GM12865 (cell line): ENCODE measurements at regions not wholly inside any gene's neighbourhood (a gene's known extent, or its start where the extent isn't known, plus 50 kb on each side); places are given as distances from the start of the nearest gene placed in this dataset.
A peak's percentile ranks its signal among the peaks of the same experiment; 100 is the strongest.

ENCODE experiments used
- DNase-seq: peaks from one replicate; pipeline ENCODE4 v3.0.0; 2010; ENCODE audit warnings: low read depth
- H3K4me3 ChIP-seq: 2 replicates; pipeline ENCODE4 v1.5.1; 2011; ENCODE audit warnings: mild to moderate bottlenecking, low read depth, low read length, control low read depth
- CTCF ChIP-seq: IDR thresholded peaks from 2 replicates; pipeline ENCODE4 v1.5.1; 2011; ENCODE audit warnings: low read length, control low read depth, low read depth, inconsistent platforms; ENCODE audit not compliant: insufficient read depth; ENCODE audit errors: missing control alignments

GRCh38 chrX:13258052-13258444, 61.8 kb downstream of the ATXN3L start:
- TF ChIP-seq CTCF, result no peak
- H3K4me3 ChIP-seq, result no peak overlapping the region
- DNase-seq, result peak; percentile 62

- no peak overlapping the region; the same call in 1 of the 2 replicates for H3K4me3 ChIP-seq
- DNase-seq, result peak; percentile 82
- no peak for TF ChIP-seq CTCF
Observed at GRCh38 chrX:13257223-13258051, 62.4 kb downstream of the ATXN3L start.

GRCh38 chrX:13256603-13257002, 63.2 kb downstream of the ATXN3L start:
- H3K4me3 ChIP-seq, result no peak overlapping the region
- peak; percentile 52 for DNase-seq
- no peak for TF ChIP-seq CTCF

GRCh38 chrX:13254870-13255269, 65.0 kb downstream of the ATXN3L start:
- H3K4me3 ChIP-seq, result no peak overlapping the region
- peak; percentile 12 for DNase-seq
- no peak for TF ChIP-seq CTCF

GRCh38 chrX:13254076-13254785, 65.6 kb downstream of the ATXN3L start:
- peak; percentile 19 for TF ChIP-seq CTCF
- peak; percentile 80 for DNase-seq
- H3K4me3 ChIP-seq, result no peak overlapping the region

- TF ChIP-seq CTCF, result no peak
- peak; percentile 38 for DNase-seq
- peak overlapping the region; percentile 24; the same call in 1 of the 2 replicates for H3K4me3 ChIP-seq
Observed at GRCh38 chrX:13253223-13253622, 66.6 kb downstream of the ATXN3L start.
